ENCODE measurements at regions not wholly inside any gene's neighbourhood (a gene's known extent, or its start where the extent isn't known, plus 50 kb on each side); places are given as distances from the start of the nearest gene placed in this dataset.

GRCh38 chr3:177474652-177475355 lies 277.5 kb upstream of the TBL1XR1 start:
- TF ChIP-seq POLR2AphosphoS5 (IDR thresholded peaks at IDR 0.05; ENCODE audit: low read depth, low read length) = no peak
- TF ChIP-seq SIN3A (IDR thresholded peaks at IDR 0.05; ENCODE audit: borderline replicate concordance, insufficient read depth, low read length) = no peak
- TF ChIP-seq REST (IDR thresholded peaks at IDR 0.05; ENCODE audit: insufficient read depth in 1 of 2, low read depth in 2 of 2, low read length in 2 of 2) = no peak
- no peak for TF ChIP-seq TAF1 (IDR thresholded peaks at IDR 0.05; ENCODE audit: borderline replicate concordance, insufficient read depth, low read length)
